ENCODE measurements at regions not wholly inside any gene's neighbourhood (a gene's known extent, or its start where the extent isn't known, plus 50 kb on each side); places are given as distances from the start of the nearest gene placed in this dataset.
A peak's percentile ranks its signal among the peaks of the same experiment; 100 is the strongest.

DNA sequence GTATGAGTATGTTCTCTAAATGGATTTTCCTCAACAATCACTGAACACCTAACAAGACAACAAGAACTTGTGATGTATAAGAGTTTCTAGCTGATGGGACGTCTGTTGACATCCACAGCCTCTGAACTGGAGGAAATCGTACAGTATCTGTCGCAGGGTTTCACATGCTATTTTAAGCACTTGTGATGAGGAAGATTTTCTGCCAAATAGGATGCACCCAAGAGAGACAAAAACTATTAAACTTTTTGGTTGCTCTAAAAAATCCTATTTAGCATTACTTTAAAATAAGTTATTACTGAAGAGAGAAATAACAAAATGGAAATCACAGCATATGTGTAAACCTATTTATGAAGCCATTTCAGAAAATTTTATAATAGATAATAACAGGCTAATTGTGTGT is 356.1 kb upstream of the SLC7A11 start:
- TF ChIP-seq POLR2A (IDR thresholded peaks at IDR 0.05) (no peak), POLR2AphosphoS5 (IDR thresholded peaks at IDR 0.05) (no peak)
- TF ChIP-seq, protein P1, sequence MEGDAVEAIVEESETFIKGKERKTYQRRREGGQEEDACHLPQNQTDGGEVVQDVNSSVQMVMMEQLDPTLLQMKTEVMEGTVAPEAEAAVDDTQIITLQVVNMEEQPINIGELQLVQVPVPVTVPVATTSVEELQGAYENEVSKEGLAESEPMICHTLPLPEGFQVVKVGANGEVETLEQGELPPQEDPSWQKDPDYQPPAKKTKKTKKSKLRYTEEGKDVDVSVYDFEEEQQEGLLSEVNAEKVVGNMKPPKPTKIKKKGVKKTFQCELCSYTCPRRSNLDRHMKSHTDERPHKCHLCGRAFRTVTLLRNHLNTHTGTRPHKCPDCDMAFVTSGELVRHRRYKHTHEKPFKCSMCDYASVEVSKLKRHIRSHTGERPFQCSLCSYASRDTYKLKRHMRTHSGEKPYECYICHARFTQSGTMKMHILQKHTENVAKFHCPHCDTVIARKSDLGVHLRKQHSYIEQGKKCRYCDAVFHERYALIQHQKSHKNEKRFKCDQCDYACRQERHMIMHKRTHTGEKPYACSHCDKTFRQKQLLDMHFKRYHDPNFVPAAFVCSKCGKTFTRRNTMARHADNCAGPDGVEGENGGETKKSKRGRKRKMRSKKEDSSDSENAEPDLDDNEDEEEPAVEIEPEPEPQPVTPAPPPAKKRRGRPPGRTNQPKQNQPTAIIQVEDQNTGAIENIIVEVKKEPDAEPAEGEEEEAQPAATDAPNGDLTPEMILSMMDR (IDR thresholded peaks at IDR 0.05), result no peak
- intact Hi-C loops (cut with DNase I; ENCODE audit: low total_unique reads), result no loop called here
- H3K4me1 ChIP-seq, result no peaks in the 10 kb centered on the region

DNA sequence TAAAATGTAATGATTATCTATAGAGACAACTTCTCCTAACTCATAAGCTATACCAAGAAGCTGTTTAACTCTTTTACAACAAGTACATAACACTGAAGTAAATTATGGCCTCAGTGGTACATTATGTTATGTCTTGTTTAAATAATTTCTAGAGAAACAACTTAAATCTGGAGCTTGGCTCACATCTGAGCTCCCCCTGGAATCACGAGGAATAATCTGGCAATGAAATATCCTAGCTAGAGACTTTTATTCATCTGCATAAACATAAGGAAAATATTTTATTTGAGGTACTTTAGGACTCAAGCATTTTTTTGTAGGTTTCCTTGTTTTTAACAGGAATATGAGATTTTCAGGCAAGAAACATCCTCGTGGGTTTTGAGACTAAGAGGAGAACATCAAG is 354.7 kb upstream of the SLC7A11 start:
- intact Hi-C loops (cut with DNase I; ENCODE audit: low total_unique reads), result no loop called here
- H3K9me3 ChIP-seq, result peaks cover 0 to 8% of the 10 kb centered on the region in 2 donors
- TF ChIP-seq, protein P1 (IDR thresholded peaks at IDR 0.05), result no peak
- no peaks in the 10 kb centered on the region for H3K36me3 ChIP-seq
- H3K4me1 ChIP-seq, result no peaks in the 10 kb centered on the region
- H3K27ac ChIP-seq, result no peak overlapping the region
- no peak overlapping the region for H3K4me3 ChIP-seq
- H3K27me3 ChIP-seq, result no peaks in the 10 kb centered on the region
- no peak for DNase-seq (ENCODE audit: low spot score in 2 of 2)

More for the DNA sequence above, 356.1 kb upstream of the SLC7A11 start:
- Histone ChIP-seq H3K27me3 (no peaks in the 10 kb centered on the region), H3K4me3 (no peak overlapping the region), H3K27ac (no peak overlapping the region), H3K36me3 (no peaks in the 10 kb centered on the region), H3K9me3 (peaks cover 0 to 8% of the 10 kb centered on the region in 2 donors)
- DNase-seq (ENCODE audit: low spot score in 2 of 2), result no peak

DNA sequence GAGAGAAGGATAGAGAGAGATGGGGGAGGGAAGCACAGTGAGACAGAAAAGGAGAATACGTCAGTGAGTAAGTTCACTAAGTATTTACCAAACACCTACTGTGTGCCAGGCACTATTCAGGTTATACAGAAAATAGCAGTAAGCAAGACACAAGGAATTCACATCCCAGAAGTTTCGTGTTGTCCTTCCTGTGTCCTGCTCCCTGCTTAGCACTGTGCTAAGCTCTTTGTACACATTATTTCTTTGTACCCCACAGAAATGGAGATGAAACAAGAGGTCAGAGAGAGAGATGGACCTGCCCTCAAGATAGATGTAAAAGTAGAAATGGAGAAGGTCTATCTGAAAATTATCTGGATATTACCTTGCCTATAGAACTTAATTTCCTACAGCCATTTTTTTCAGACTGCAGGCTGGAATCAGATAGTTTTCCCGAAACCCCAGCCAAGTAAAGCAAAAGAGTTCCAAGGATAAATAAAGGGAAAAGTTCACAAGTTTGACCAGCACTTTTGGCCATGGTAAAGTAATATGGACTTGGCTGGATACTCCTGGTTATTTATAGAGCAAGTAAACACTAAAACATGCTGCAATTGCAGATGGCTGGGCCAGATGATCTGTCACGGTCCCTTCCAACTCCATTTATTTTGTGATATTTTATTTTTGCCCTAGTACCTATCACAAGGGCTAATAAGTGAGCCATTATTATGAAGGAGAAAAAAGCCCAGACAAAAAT is 353.7 kb upstream of the SLC7A11 start:
- Histone ChIP-seq H3K9me3 (no peaks in the 10 kb centered on the region), H3K4me3 (no peak overlapping the region), H3K27ac (peak overlapping the region in 1 of 2 donors; percentile 38), H3K27me3 (no peaks in the 10 kb centered on the region), H3K4me1 (no peaks in the 10 kb centered on the region), H3K36me3 (no peaks in the 10 kb centered on the region)
- DNase-seq (ENCODE audit: low spot score in 2 of 2), result no peak
- intact Hi-C loops (cut with DNase I; ENCODE audit: low total_unique reads), result no loop called here
- TF ChIP-seq POLR2AphosphoS5 (IDR thresholded peaks at IDR 0.05) (no peak), POLR2A (IDR thresholded peaks at IDR 0.05) (no peak)
- TF ChIP-seq, protein P1 (IDR thresholded peaks at IDR 0.05), result no peak

DNA sequence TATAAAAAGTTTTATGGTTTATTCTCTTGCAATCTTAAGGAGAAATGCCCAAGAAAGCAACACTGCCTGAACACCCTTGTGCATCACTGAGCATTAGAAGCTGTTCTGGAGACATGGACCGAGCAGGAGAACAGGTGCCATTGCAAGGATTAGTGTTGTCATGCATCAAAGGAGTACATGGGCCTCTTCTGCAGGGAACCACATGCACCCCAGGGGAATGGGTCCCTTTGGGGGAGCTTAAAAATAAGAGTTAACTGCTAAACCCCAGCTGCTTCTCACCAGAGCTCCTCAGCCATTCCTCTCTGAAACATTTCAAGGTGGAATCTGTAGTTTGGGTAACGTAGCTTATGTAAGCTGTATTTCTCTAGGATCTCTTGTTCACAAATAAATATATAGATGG is 353.0 kb upstream of the SLC7A11 start:
- Histone ChIP-seq H3K27me3 (no peaks in the 10 kb centered on the region), H3K27ac (no peak overlapping the region), H3K36me3 (no peaks in the 10 kb centered on the region), H3K9me3 (no peaks in the 10 kb centered on the region), H3K4me3 (no peak overlapping the region), H3K4me1 (no peaks in the 10 kb centered on the region)
- no peak for DNase-seq (ENCODE audit: low spot score in 2 of 2)
- intact Hi-C loops (cut with DNase I; ENCODE audit: low total_unique reads), result no loop called here
- no peak for TF ChIP-seq POLR2A (IDR thresholded peaks at IDR 0.05)
- TF ChIP-seq, protein P1 (IDR thresholded peaks at IDR 0.05), result no peak
- no peak for TF ChIP-seq POLR2AphosphoS5 (IDR thresholded peaks at IDR 0.05)

DNA sequence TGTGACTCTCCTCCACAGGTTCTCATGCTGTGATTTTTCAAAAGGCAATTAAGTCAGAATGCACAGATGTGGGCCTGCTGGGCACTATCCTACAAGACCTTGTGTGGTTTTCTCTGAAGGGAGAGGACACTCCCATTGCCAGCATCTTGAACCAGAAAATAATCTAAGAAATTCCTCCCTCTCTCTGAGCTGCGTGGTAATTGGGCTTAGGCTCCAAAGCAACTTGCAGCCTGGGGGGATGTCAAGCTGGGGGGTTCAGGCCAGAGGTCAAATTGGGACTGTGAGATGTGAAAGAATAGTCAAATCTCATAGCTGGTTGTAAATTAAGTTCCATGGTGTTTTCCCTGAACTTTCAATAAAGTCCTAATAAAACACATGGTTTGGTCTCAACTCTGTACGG is 350.6 kb upstream of the SLC7A11 start:
- H3K9me3 ChIP-seq, result no peaks in the 10 kb centered on the region
- H3K27me3 ChIP-seq, result no peaks in the 10 kb centered on the region
- no peak overlapping the region for H3K4me3 ChIP-seq
- H3K27ac ChIP-seq, result no peak overlapping the region
- intact Hi-C loops (cut with DNase I; ENCODE audit: low total_unique reads), result no loop called here
- TF ChIP-seq POLR2A (IDR thresholded peaks at IDR 0.05) (no peak), POLR2AphosphoS5 (IDR thresholded peaks at IDR 0.05) (no peak)
- TF ChIP-seq, protein P1 (IDR thresholded peaks at IDR 0.05), result no peak
- no peak for DNase-seq (ENCODE audit: low spot score in 2 of 2)
- H3K36me3 ChIP-seq, result no peaks in the 10 kb centered on the region
- H3K4me1 ChIP-seq, result no peaks in the 10 kb centered on the region
